AG04450 (cell line): ENCODE measurements at regions not wholly inside any gene's neighbourhood (a gene's known extent, or its start where the extent isn't known, plus 50 kb on each side); places are given as distances from the start of the nearest gene placed in this dataset.

Experiments
- CTCF ChIA-PET: fragments of 300-600, 350-600 bp; formaldehyde crosslinking; extraction: SDS; loops from one replicate; lab custom pipeline; 2022; ENCODE audit warnings: antibody characterized with exemption, inconsistent platforms; lab: Charles Lee
- POLR2A ChIA-PET: fragments of 350-600 bp; formaldehyde crosslinking; extraction: SDS; loops from one replicate; lab custom pipeline; 2021; ENCODE audit warnings: antibody characterized with exemption, inconsistent platforms; lab: Yijun Ruan, JAX
- DNase-seq: peaks from one replicate; pipeline ENCODE4 v3.0.0-alpha.2; 2011; ENCODE audit warnings: low read depth, low spot score
- H3K27ac ChIP-seq: one replicate; pipeline ENCODE4 v1.5.1; 2012; ENCODE audit warnings: low read depth, low read length, control low read depth
- H3K27me3 ChIP-seq: one replicate; pipeline ENCODE4 v1.6.0; 2012; ENCODE audit warnings: low read length; ENCODE audit not compliant: control insufficient read depth, insufficient read depth
- H3K4me3 ChIP-seq: 2 replicates; pipeline ENCODE4 v1.5.1; 2011; ENCODE audit warnings: mild to moderate bottlenecking, low read depth, low read length, control low read depth
- H3K9me3 ChIP-seq: 2 replicates; pipeline ENCODE4 v1.5.1; 2012; ENCODE audit warnings: low read length; ENCODE audit not compliant: control insufficient read depth, insufficient read depth
- CTCF ChIP-seq: IDR thresholded peaks from 2 replicates; pipeline ENCODE4 v1.5.1; 2011; ENCODE audit warnings: low read depth, low read length, control low read depth, inconsistent platforms

DNA sequence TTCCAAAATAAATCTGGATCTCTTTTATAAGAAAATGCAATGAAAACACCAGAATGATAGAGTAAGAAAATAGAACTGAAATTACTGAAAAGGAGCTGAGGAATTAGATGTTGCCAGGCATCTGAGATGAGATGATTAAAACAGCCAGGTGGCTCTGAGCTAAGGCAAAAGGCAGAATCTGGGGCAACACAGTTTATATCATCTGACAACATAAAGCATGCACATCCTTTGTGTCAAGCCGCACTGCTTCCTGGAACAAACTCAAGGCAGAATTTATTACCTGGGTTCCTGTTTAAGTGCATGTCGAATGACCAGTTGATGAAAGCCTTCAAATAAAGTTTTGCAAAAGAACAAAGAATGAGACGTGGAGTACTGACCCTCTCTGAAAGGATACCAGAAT lies 247.0 kb downstream of the SNX10 start:
- Histone ChIP-seq H3K27me3 (peaks cover 3% of the 10 kb centered on the region), H3K4me3 (no peak overlapping the region), H3K9me3 (no peaks in the 10 kb centered on the region), H3K27ac (no peak overlapping the region)
- no peak for DNase-seq
- CTCF ChIA-PET = no interaction called here
- no peak for TF ChIP-seq CTCF
- POLR2A ChIA-PET = no interaction called here

GRCh38 chr7:26543340-26543739 lies 251.7 kb downstream of the SNX10 start:
- CTCF ChIA-PET = no interaction called here
- DNase-seq = no peak

DNA sequence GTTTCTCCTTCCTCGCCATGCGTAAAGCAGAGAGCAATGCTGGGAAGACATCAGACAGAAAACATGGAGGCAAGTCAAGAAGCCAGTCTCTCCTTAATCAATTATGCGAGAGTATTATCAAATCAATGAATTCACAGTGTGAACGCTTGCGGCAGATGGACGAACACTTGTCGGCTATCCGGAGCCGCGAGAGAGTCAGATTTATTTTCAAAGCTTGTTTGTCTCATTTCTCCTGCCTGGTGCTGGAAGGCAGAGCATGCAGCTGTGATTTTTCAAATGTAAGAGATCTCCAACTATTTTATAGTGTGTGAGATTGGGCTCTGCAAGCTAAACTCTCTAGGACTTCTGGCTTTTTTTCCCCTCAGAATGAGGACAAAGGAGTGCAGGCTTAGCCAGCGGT lies 252.3 kb downstream of the SNX10 start:
- no peak for TF ChIP-seq CTCF
- Histone ChIP-seq H3K27me3 (no peaks in the 10 kb centered on the region), H3K4me3 (no peak overlapping the region), H3K9me3 (no peaks in the 10 kb centered on the region), H3K27ac (no peak overlapping the region)
- DNase-seq = no peak
- CTCF ChIA-PET = no interaction called here
- POLR2A ChIA-PET = no interaction called here

More at GRCh38 chr7:26543340-26543739, 251.7 kb downstream of the SNX10 start:
- H3K27ac ChIP-seq = no peak overlapping the region
- POLR2A ChIA-PET = no interaction called here
- H3K9me3 ChIP-seq = no peaks in the 10 kb centered on the region
- H3K27me3 ChIP-seq = no peaks in the 10 kb centered on the region
- no peak for TF ChIP-seq CTCF
- no peak overlapping the region for H3K4me3 ChIP-seq

DNA sequence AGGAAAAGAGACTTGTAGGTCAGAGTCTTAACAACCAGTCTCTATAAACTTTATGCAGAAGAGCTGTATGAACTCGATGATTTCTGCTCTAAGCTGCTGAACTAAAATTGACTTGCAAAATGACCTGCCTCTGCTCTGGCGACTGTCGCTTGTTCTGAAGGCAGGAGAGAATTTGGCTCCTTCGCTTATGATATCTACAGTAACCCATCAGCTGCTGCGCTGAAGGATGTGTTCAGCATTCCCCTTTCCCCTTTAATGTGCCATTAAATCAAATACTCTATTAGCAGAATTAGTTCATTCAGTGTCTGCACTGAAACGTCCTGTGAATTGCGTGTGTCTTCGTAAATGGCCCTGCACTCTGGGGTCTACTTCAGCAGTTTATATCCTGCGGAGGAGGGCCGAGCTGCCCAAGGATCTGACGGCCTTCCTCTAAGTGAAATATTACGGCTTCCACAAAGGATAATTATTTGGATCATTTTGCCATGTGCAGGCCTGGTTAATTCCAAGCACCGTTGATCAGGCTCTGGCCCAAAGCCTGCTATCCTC lies 254.9 kb downstream of the SNX10 start:
- H3K27me3 ChIP-seq = no peaks in the 10 kb centered on the region
- no peak overlapping the region for H3K4me3 ChIP-seq
- DNase-seq = no peak
- no peaks in the 10 kb centered on the region for H3K9me3 ChIP-seq
- TF ChIP-seq CTCF = no peak
- CTCF ChIA-PET = interaction anchor here (0.6 kb wide), 1 partner anchor 99 kb away, joined by 3 read pairs; no protein-coding TSS in a partner anchor
- no peak overlapping the region for H3K27ac ChIP-seq
- POLR2A ChIA-PET = no interaction called here

- no peaks in the 10 kb centered on the region for H3K27me3 ChIP-seq
- no peak for DNase-seq
- no peak overlapping the region for H3K4me3 ChIP-seq
- CTCF ChIA-PET = no interaction called here
- POLR2A ChIA-PET = no interaction called here
- H3K27ac ChIP-seq = no peak overlapping the region
- no peaks in the 10 kb centered on the region for H3K9me3 ChIP-seq
- no peak for TF ChIP-seq CTCF
Observed at GRCh38 chr7:26547156-26547555, 255.5 kb downstream of the SNX10 start.
